DOHH2 (cell line): ENCODE measurements at regions not wholly inside any gene's neighbourhood (a gene's known extent, or its start where the extent isn't known, plus 50 kb on each side); places are given as distances from the start of the nearest gene placed in this dataset.

Source experiments
- H3F3A ChIP-seq: fragments of 200-600 bp; sonication (generic), shearing (Covaris generic); 2 replicates; pipeline ENCODE4 v1.6.0; 2016; ENCODE audit warnings: antibody characterized with exemption, mild to moderate bottlenecking; ENCODE audit not compliant: control insufficient read depth, insufficient read depth
- H3K27ac ChIP-seq: fragments of 200-600 bp; sonication (generic); 2 replicates; pipeline ENCODE4 v1.5.1; 2014; ENCODE audit warnings: low read depth, mild to moderate bottlenecking, low read length, moderate library complexity
- H3K27me3 ChIP-seq: fragments of 200-600 bp; sonication (generic); 2 replicates; pipeline ENCODE4 v1.6.1; 2014; ENCODE audit warnings: mild to moderate bottlenecking, low read length, mixed read lengths; ENCODE audit not compliant: control insufficient read depth
- H3K36me3 ChIP-seq: fragments of 200-600 bp; sonication (generic); 2 replicates; pipeline ENCODE4 v1.6.1; 2014; ENCODE audit warnings: mild to moderate bottlenecking, low read length, moderate library complexity, mixed read lengths; ENCODE audit not compliant: control insufficient read depth
- H3K4me1 ChIP-seq: fragments of 200-600 bp; sonication (generic); 2 replicates; pipeline ENCODE4 v1.6.1; 2014; ENCODE audit warnings: mild to moderate bottlenecking, low read length, mixed read lengths; ENCODE audit not compliant: control insufficient read depth
- H3K4me2 ChIP-seq: fragments of 200-600 bp; sonication (generic); 2 replicates; pipeline ENCODE4 v1.6.0; 2014; ENCODE audit warnings: mild to moderate bottlenecking, low read length, moderate library complexity
- H3K4me3 ChIP-seq: fragments of 200-600 bp; sonication (generic); 2 replicates; pipeline ENCODE4 v1.5.1; 2014; ENCODE audit warnings: mild to moderate bottlenecking, low read length, mixed read lengths
- H3K79me2 ChIP-seq: fragments of 200-600 bp; sonication (generic); 2 replicates; pipeline ENCODE4 v1.6.1; 2014; ENCODE audit warnings: mild to moderate bottlenecking, low read length, mixed read lengths; ENCODE audit not compliant: control insufficient read depth
- H3K9me2 ChIP-seq: fragments of 200-600 bp; sonication (generic); replicated peaks from 2 replicates; pipeline ENCODE4 v1.6.1; 2014; ENCODE audit warnings: mild to moderate bottlenecking, low read length, mixed read lengths; ENCODE audit not compliant: control insufficient read depth
- H3K9me3 ChIP-seq: fragments of 200-600 bp; sonication (generic); 2 replicates; pipeline ENCODE4 v1.6.1; 2014; ENCODE audit warnings: antibody characterized with exemption, low read length, mixed read lengths; ENCODE audit not compliant: control insufficient read depth, insufficient read depth
- H4K20me1 ChIP-seq: fragments of 200-600 bp; sonication (generic); 2 replicates; pipeline ENCODE4 v1.6.0; 2014; ENCODE audit warnings: low read depth, mild to moderate bottlenecking, antibody characterized with exemption, low read length, moderate library complexity; ENCODE audit not compliant: control insufficient read depth, insufficient read depth
- CTCF ChIP-seq: fragments of 200-600 bp; sonication (generic); IDR thresholded peaks from one replicate; pipeline ENCODE4 v1.5.1; 2014; ENCODE audit warnings: antibody characterized with exemption, mild to moderate bottlenecking, low read depth, low read length; ENCODE audit not compliant: poor library complexity, severe bottlenecking
- EZH2phosphoT487 ChIP-seq: fragments of 200-600 bp; sonication (generic); IDR thresholded peaks from 2 replicates; pipeline ENCODE4 v1.6.1; 2017; ENCODE audit warnings: borderline replicate concordance, mild to moderate bottlenecking, antibody characterized with exemption, low read length, moderate library complexity, mixed read lengths

- Histone ChIP-seq H3K27ac (no peak overlapping the region), H3K79me2 (no peaks in the 10 kb centered on the region), H3F3A (no peaks in the 10 kb centered on the region), H3K27me3 (no peaks in the 10 kb centered on the region), H3K4me1 (no peaks in the 10 kb centered on the region), H3K4me3 (no peak overlapping the region), H3K4me2 (no peak overlapping the region), H3K9me2 (no peaks in the 10 kb centered on the region), H3K36me3 (no peaks in the 10 kb centered on the region), H3K9me3 (no peaks in the 10 kb centered on the region), H4K20me1 (no peaks in the 10 kb centered on the region)
- TF ChIP-seq EZH2phosphoT487 (no peak), CTCF (no peak)
Measured at GRCh38 chr4:79492148-79492547, 84.1 kb upstream of the GK2 start.

- no peaks in the 10 kb centered on the region for H3K9me3 ChIP-seq
- H3K79me2 ChIP-seq, result no peaks in the 10 kb centered on the region
- H4K20me1 ChIP-seq, result no peaks in the 10 kb centered on the region
- no peak overlapping the region for H3K4me3 ChIP-seq
- no peak overlapping the region for H3K27ac ChIP-seq
- no peak overlapping the region for H3K4me2 ChIP-seq
- no peaks in the 10 kb centered on the region for H3F3A ChIP-seq
- no peaks in the 10 kb centered on the region for H3K4me1 ChIP-seq
- no peaks in the 10 kb centered on the region for H3K36me3 ChIP-seq
- TF ChIP-seq EZH2phosphoT487 (no peak), CTCF (no peak)
- no peaks in the 10 kb centered on the region for H3K9me2 ChIP-seq
- no peaks in the 10 kb centered on the region for H3K27me3 ChIP-seq
Measured at GRCh38 chr4:79489506-79489905, 81.5 kb upstream of the GK2 start.

GRCh38 chr4:79476196-79476595 is 68.2 kb upstream of the GK2 start:
- H3K4me2 ChIP-seq, result no peak overlapping the region
- no peaks in the 10 kb centered on the region for H3K4me1 ChIP-seq
- H3K4me3 ChIP-seq, result no peak overlapping the region
- no peaks in the 10 kb centered on the region for H3F3A ChIP-seq
- no peak overlapping the region for H3K27ac ChIP-seq
- no peaks in the 10 kb centered on the region for H3K79me2 ChIP-seq
- TF ChIP-seq EZH2phosphoT487 (no peak), CTCF (no peak)
- H4K20me1 ChIP-seq, result no peaks in the 10 kb centered on the region
- H3K9me2 ChIP-seq, result no peaks in the 10 kb centered on the region
- H3K36me3 ChIP-seq, result no peaks in the 10 kb centered on the region
- no peaks in the 10 kb centered on the region for H3K9me3 ChIP-seq
- H3K27me3 ChIP-seq, result no peaks in the 10 kb centered on the region

GRCh38 chr4:79473439-79473724 is 65.4 kb upstream of the GK2 start:
- Histone ChIP-seq H3K9me3 (no peaks in the 10 kb centered on the region), H3K4me2 (no peak overlapping the region), H3K4me1 (no peaks in the 10 kb centered on the region), H3F3A (no peaks in the 10 kb centered on the region), H3K27me3 (no peaks in the 10 kb centered on the region), H3K9me2 (no peaks in the 10 kb centered on the region), H3K79me2 (no peaks in the 10 kb centered on the region), H4K20me1 (no peaks in the 10 kb centered on the region), H3K4me3 (no peak overlapping the region), H3K36me3 (no peaks in the 10 kb centered on the region), H3K27ac (no peak overlapping the region)
- TF ChIP-seq EZH2phosphoT487, result no peak
- no peak for TF ChIP-seq CTCF
